H1 (cell line): ENCODE measurements at regions not wholly inside any gene's neighbourhood (a gene's known extent, or its start where the extent isn't known, plus 50 kb on each side); places are given as distances from the start of the nearest gene placed in this dataset.

Experiments
- CTCF ChIA-PET: fragments of 300-600 bp; sonication (Branson Sonifier 250); formaldehyde crosslinking; loops from one replicate; lab custom pipeline; 2021; ENCODE audit not compliant: partially characterized antibody; lab: Charles Lee
- POLR2A ChIA-PET: fragments of 300-600 bp; sonication (Branson Sonifier 250); formaldehyde crosslinking; loops from one replicate; lab custom pipeline; 2021; ENCODE audit warnings: inconsistent platforms; ENCODE audit not compliant: partially characterized antibody; lab: Charles Lee
- DNase-seq, 2 experiments: peaks; one replicate each; pipeline versions ENCODE4 v3.0.0 to v3.0.0-alpha.2; 2010 to 2022; ENCODE audit warnings: low spot score in 2 of 2, low read depth in 1 of 2, mixed read lengths in 1 of 2
- FAIRE-seq: peaks from 2 replicates; lab custom pipeline; 2011; peaks lifted over from hg19 to GRCh38; lab: Jason Lieb, UNC
- H2AFZ ChIP-seq: 2 replicates; pipeline ENCODE4 v1.8.1; 2012; ENCODE audit warnings: low read length, inconsistent platforms
- H2AK5ac ChIP-seq: 2 replicates; pipeline ENCODE4 v1.6.1; 2013; ENCODE audit warnings: low read depth, low read length
- H2BK120ac ChIP-seq: replicated peaks from 2 replicates; pipeline ENCODE3; 2013; ENCODE audit warnings: low read depth, low read length, inconsistent platforms
- H2BK12ac ChIP-seq: 2 replicates; pipeline ENCODE4 v1.6.1; 2013; ENCODE audit warnings: low read depth, low read length
- H2BK15ac ChIP-seq: 2 replicates; pipeline ENCODE4 v1.6.1; 2013; ENCODE audit warnings: low read length
- H2BK20ac ChIP-seq: 2 replicates; pipeline ENCODE4 v1.6.1; 2013; ENCODE audit warnings: low read length
- H2BK5ac ChIP-seq: 2 replicates; pipeline ENCODE4 v1.6.1; 2013; ENCODE audit warnings: low read depth, low read length
- H3K14ac ChIP-seq: 2 replicates; pipeline ENCODE4 v1.6.1; 2013; ENCODE audit warnings: inconsistent platforms; ENCODE audit not compliant: insufficient read length
- H3K18ac ChIP-seq: 2 replicates; pipeline ENCODE4 v1.6.1; 2013; ENCODE audit warnings: low read length; ENCODE audit errors: extremely low read depth
- H3K23ac ChIP-seq: 2 replicates; pipeline ENCODE4 v1.6.1; 2013; ENCODE audit warnings: inconsistent platforms; ENCODE audit not compliant: insufficient read length
- H3K23me2 ChIP-seq: 2 replicates; pipeline ENCODE4 v1.6.1; 2013; ENCODE audit warnings: low read depth, low read length
- H3K27ac ChIP-seq: 2 replicates; pipeline ENCODE4 v1.6.1; 2011; ENCODE audit warnings: low read depth, low read length, inconsistent platforms
- H3K27me3 ChIP-seq, 4 experiments: replicated peaks in 1 of 4; 1 replicate in 1 of 4; 2 replicates in 3 of 4; pipeline versions ENCODE4 v1.6.1 to v1.8.1; 2011 to 2013; ENCODE audit warnings: low read length in 3 of 4, mild to moderate bottlenecking in 3 of 4, inconsistent platforms in 2 of 4, mixed read lengths in 2 of 4, moderate library complexity in 1 of 4; ENCODE audit not compliant: control insufficient read depth in 3 of 4, insufficient read depth in 3 of 4; ENCODE audit errors: extremely low read depth in 1 of 4
- H3K36me3 ChIP-seq, 4 experiments: 2 replicates each; pipeline versions ENCODE4 v1.6.1 to v1.8.1; 2011 to 2013; ENCODE audit warnings: mild to moderate bottlenecking in 4 of 4, low read length in 3 of 4, moderate library complexity in 2 of 4, control low read depth in 1 of 4, inconsistent platforms in 1 of 4; ENCODE audit not compliant: insufficient read depth in 4 of 4, control insufficient read depth in 2 of 4
- H3K4ac ChIP-seq: replicated peaks from 2 replicates; pipeline ENCODE3; 2013; ENCODE audit warnings: low read length, low read depth, mixed read lengths, inconsistent platforms; ENCODE audit not compliant: insufficient read length
- H3K4me1 ChIP-seq, 4 experiments: replicated peaks in 1 of 4; 1 replicate in 1 of 4; 2 replicates in 3 of 4; pipeline versions ENCODE4 v1.6.1 to v1.8.1; 2011 to 2013; ENCODE audit warnings: low read length in 3 of 4, inconsistent platforms in 2 of 4, mixed read lengths in 1 of 4; ENCODE audit not compliant: insufficient read depth in 4 of 4, control insufficient read depth in 3 of 4
- H3K4me2 ChIP-seq, 2 experiments: 2 replicates each; pipeline versions ENCODE4 v1.6.1 to v1.8.1; 2011 to 2013; ENCODE audit warnings: low read depth in 2 of 2, low read length in 2 of 2, control low read depth in 1 of 2, inconsistent platforms in 1 of 2, mild to moderate bottlenecking in 1 of 2; ENCODE audit not compliant: insufficient read depth in 1 of 2
- H3K4me3 ChIP-seq, 4 experiments: fragments of 200-600, 300-600 bp in 1 of 4; sonication (generic), shearing (Covaris generic), sonication (Bioruptor Twin) in 1 of 4; 2 replicates each; pipeline versions ENCODE4 v1.5.1 to v1.8.1; 2011 to 2016; ENCODE audit warnings: low read length in 4 of 4, low read depth in 3 of 4, control low read depth in 2 of 4, inconsistent platforms in 2 of 4, mild to moderate bottlenecking in 2 of 4, mixed read lengths in 1 of 4, moderate library complexity in 1 of 4; ENCODE audit not compliant: insufficient read depth in 2 of 4; ENCODE audit errors: extremely low read depth in 1 of 4
- H3K56ac ChIP-seq: replicated peaks from 2 replicates; pipeline ENCODE3; 2013; ENCODE audit warnings: low read depth, mild to moderate bottlenecking, mixed read lengths, low read length, inconsistent platforms; ENCODE audit not compliant: insufficient read length
- H3K79me1 ChIP-seq: 2 replicates; pipeline ENCODE4 v1.6.1; 2013; ENCODE audit warnings: low read depth, low read length, control low read depth
- H3K79me2 ChIP-seq, 2 experiments: 2 replicates each; pipeline versions ENCODE4 v1.6.1 to v1.8.1; 2012 to 2013; ENCODE audit warnings: low read length in 2 of 2, mild to moderate bottlenecking in 2 of 2, inconsistent platforms in 1 of 2; ENCODE audit not compliant: insufficient read depth in 2 of 2, control insufficient read depth in 1 of 2
- H3K9ac ChIP-seq, 4 experiments: replicated peaks in 1 of 4; 1 replicate in 1 of 4; 2 replicates in 3 of 4; pipeline versions ENCODE4 v1.6.1 to v1.8.1; 2011 to 2013; ENCODE audit warnings: low read depth in 3 of 4, low read length in 3 of 4, control low read depth in 2 of 4, mild to moderate bottlenecking in 2 of 4, moderate library complexity in 2 of 4, inconsistent platforms in 1 of 4; ENCODE audit errors: extremely low read depth in 1 of 4
- H3K9me3 ChIP-seq, 2 experiments: 2 replicates each; pipeline versions ENCODE4 v1.6.1 to v1.8.1; 2012 to 2013; ENCODE audit warnings: mild to moderate bottlenecking in 2 of 2, moderate library complexity in 2 of 2, control low read depth in 1 of 2, inconsistent platforms in 1 of 2, low read depth in 1 of 2, low read length in 1 of 2, mixed read lengths in 1 of 2; ENCODE audit not compliant: insufficient read depth in 2 of 2
- H4K20me1 ChIP-seq, 2 experiments: replicated peaks in 1 of 2; 2 replicates each; pipeline versions ENCODE3 to v1.8.1; 2011 to 2013; ENCODE audit warnings: inconsistent platforms in 2 of 2, low read length in 2 of 2, mild to moderate bottlenecking in 1 of 2; ENCODE audit not compliant: insufficient read depth in 2 of 2, control insufficient read depth in 1 of 2
- H4K5ac ChIP-seq: 2 replicates; pipeline ENCODE4 v1.6.1; 2013; ENCODE audit warnings: low read length, low read depth, mixed read lengths, inconsistent platforms; ENCODE audit not compliant: insufficient read length
- H4K8ac ChIP-seq: 2 replicates; pipeline ENCODE4 v1.8.0; 2013; ENCODE audit warnings: mild to moderate bottlenecking, moderate library complexity, low read length, inconsistent platforms; ENCODE audit not compliant: insufficient read depth; ENCODE audit errors: extremely low read depth
- H4K91ac ChIP-seq: replicated peaks from 2 replicates; pipeline ENCODE3; 2013; ENCODE audit warnings: low read length, mixed read lengths, inconsistent platforms; ENCODE audit not compliant: insufficient read length
- CTBP2 ChIP-seq: IDR thresholded peaks from 2 replicates; pipeline ENCODE4 v1.7.0; 2011; ENCODE audit warnings: borderline replicate concordance, mild to moderate bottlenecking, moderate library complexity, mixed read lengths, low read length; ENCODE audit not compliant: insufficient read depth, insufficient read length
- GABPA ChIP-seq: IDR thresholded peaks from 2 replicates; pipeline ENCODE4 v1.6.1; 2011; ENCODE audit warnings: mild to moderate bottlenecking, low read length, moderate library complexity, borderline replicate concordance; ENCODE audit not compliant: insufficient read depth
- NRF1 ChIP-seq: IDR thresholded peaks from 2 replicates; pipeline ENCODE4 v1.6.1; 2011; ENCODE audit warnings: mild to moderate bottlenecking, low read depth, low read length, improper control_type of control experiment
- PHF8 ChIP-seq: fragments of 200-600 bp; sonication (generic); conservative IDR thresholded peaks from 2 replicates; pipeline ENCODE4 v1.7.1; 2012; ENCODE audit warnings: low read depth, mild to moderate bottlenecking, inconsistent platforms, low read length, moderate library complexity
- RAD21 ChIP-seq, 2 experiments: IDR thresholded peaks in 1 of 2; conservative IDR thresholded peaks in 1 of 2; 2 replicates each; pipeline ENCODE4 v1.6.1; 2011; ENCODE audit warnings: low read depth in 2 of 2, low read length in 2 of 2, improper control_type of control experiment in 1 of 2, inconsistent platforms in 1 of 2, mild to moderate bottlenecking in 1 of 2, moderate library complexity in 1 of 2
- RNF2 ChIP-seq: fragments of 200-900, 300-1000 bp; sonication (generic); IDR thresholded peaks from 2 replicates; pipeline ENCODE4 v1.7.1; 2016; ENCODE audit warnings: borderline replicate concordance, low read depth, mild to moderate bottlenecking, antibody characterized with exemption, low read length; ENCODE audit not compliant: poor library complexity, severe bottlenecking; ENCODE audit errors: missing control alignments
- TAF7 ChIP-seq: optimal IDR thresholded peaks from 2 replicates; pipeline ENCODE3; 2011; ENCODE audit warnings: low read depth, mild to moderate bottlenecking, inconsistent platforms, low read length, moderate library complexity, borderline replicate concordance
- WGBS, 2 experiments: shearing (Covaris generic) in 1 of 2; methylation state at CpG; one replicate each; pipeline versions ENCODE4 v1.1.6 to v1.1.7; 2013 to 2015; ENCODE audit warnings: low lambda C conversion rate in 2 of 2, mixed read lengths in 2 of 2, inconsistent platforms in 1 of 2, low coverage in 1 of 2, missing lambda C conversion rate in 1 of 2; ENCODE audit not compliant: insufficient replicate concordance in 2 of 2, insufficient coverage in 1 of 2, insufficient read length in 1 of 2; ENCODE audit errors: extremely low coverage in 1 of 2, missing lambda C conversion rate in 1 of 2; 5-methylcytosine and 5-hydroxymethylcytosine counted together

- no peak overlapping the region for H3K4me2 ChIP-seq
- ChIA-PET CTCF (no interaction called here), POLR2A (interaction anchor here (1.3 kb wide), 1 partner anchor 10 kb away, joined by 4 read pairs; no protein-coding TSS in a partner anchor)
- no peak overlapping the region for H4K5ac ChIP-seq
- WGBS, 2 experiments: 95% methylated on average over 9 of the region's 9 CpGs; no CpG with 5 or more reads in 1 of the 2 experiments
- H3K9me3 ChIP-seq: no peaks in the 10 kb centered on the region
- H2BK15ac ChIP-seq: no peak overlapping the region
- H3K4ac ChIP-seq: no peak overlapping the region
- no peak overlapping the region for H3K23ac ChIP-seq
- H3K27ac ChIP-seq: no peak overlapping the region
- H2BK12ac ChIP-seq: no peak overlapping the region
- no peak overlapping the region for H2BK120ac ChIP-seq
- H3K23me2 ChIP-seq: no peaks in the 10 kb centered on the region; the same call in 1 of the 2 replicates
- no peak overlapping the region for H4K8ac ChIP-seq
- no peak overlapping the region for H3K56ac ChIP-seq
- peaks cover 0 to 10% (median 4%) of the 10 kb centered on the region in 4 experiments; a peak in 5 of 7 replicates for H3K4me1 ChIP-seq
- no peak overlapping the region for H2BK5ac ChIP-seq
- DNase-seq (no peak), FAIRE-seq (no peak)
- H2AFZ ChIP-seq: no peak overlapping the region
- peaks cover 0 to 2% (median 0%) of the 10 kb centered on the region in 4 experiments; a peak in 3 of 7 replicates for H3K27me3 ChIP-seq
- no peak overlapping the region for H3K18ac ChIP-seq
- H4K20me1 ChIP-seq: no peaks in the 10 kb centered on the region
- H4K91ac ChIP-seq: no peak overlapping the region
- H3K36me3 ChIP-seq: no peaks in the 10 kb centered on the region
- H2AK5ac ChIP-seq: no peak overlapping the region
- H2BK20ac ChIP-seq: no peak overlapping the region
- no peak overlapping the region for H3K9ac ChIP-seq
- no peak overlapping the region for H3K14ac ChIP-seq
- H3K4me3 ChIP-seq: no peak overlapping the region
- H3K79me2 ChIP-seq: no peaks in the 10 kb centered on the region
- H3K79me1 ChIP-seq: no peaks in the 10 kb centered on the region
- TF ChIP-seq RAD21 (IDR thresholded peaks at IDR 0.05 in 1 of 2, conservative IDR thresholded peaks at IDR 0.05 in 1 of 2; ENCODE audit: low read depth in 2 of 2, low read length in 2 of 2) (no peak), GABPA (no peak), PHF8 (no peak), NRF1 (no peak), CTBP2 (no peak), RNF2 (no peak), TAF7 (no peak)
Observed at GRCh38 chr6:2465336-2465735, 219.9 kb upstream of the GMDS start.
